ENCODE measurements at regions not wholly inside any gene's neighbourhood (a gene's known extent, or its start where the extent isn't known, plus 50 kb on each side); places are given as distances from the start of the nearest gene placed in this dataset.
A peak's percentile ranks its signal among the peaks of the same experiment; 100 is the strongest.

DNA sequence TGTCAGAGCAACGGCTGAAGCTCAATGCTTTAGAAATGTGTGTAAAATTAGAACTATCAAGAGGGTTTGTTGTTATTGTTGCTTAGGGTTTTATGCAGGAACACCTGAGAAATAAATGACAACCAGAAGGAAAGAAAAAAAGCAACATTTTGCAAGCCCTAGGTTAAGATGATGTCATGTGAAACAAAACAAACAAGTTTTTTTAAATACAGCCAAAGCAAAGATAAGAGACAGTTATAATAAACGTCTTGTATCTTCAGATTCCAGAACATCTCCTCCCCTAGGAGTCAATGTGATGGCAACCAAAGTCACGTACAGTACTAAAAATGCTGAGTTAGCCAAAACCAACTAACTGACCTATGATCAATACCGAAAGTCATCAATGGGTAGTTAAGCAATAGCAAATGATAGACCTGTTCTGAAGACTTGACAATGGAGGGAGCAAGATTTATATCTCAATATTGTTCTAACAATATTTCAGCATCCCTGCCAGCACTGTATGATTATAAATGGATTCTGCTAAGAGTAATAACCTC is 55.3 kb upstream of the NOCT start:
- Histone ChIP-seq H2BK20ac (ENCODE audit: low read depth, low read length) (no peak overlapping the region), H3K4me3 (ENCODE audit: insufficient read depth, low read depth, low read length) (no peak overlapping the region), H3K27me3 (ENCODE audit: control insufficient read depth, insufficient read depth, low read length) (no peaks in the 10 kb centered on the region; the same call in 1 of the 2 replicates), H3K4me2 (ENCODE audit: low read depth, low read length) (no peak overlapping the region), H3K4me1 (ENCODE audit: control insufficient read depth, insufficient read depth, low read length) (no peaks in the 10 kb centered on the region), H3K9me1 (ENCODE audit: insufficient read depth, low read length) (no peaks in the 10 kb centered on the region), H3K27ac (ENCODE audit: insufficient read depth, low read length) (no peak overlapping the region), H3K4ac (ENCODE audit: low read depth, low read length) (no peak overlapping the region), H3K23ac (ENCODE audit: low read depth, low read length) (no peak overlapping the region), H3K79me1 (ENCODE audit: low read depth in 1 of 2, low read length in 2 of 2) (no peaks in the 10 kb centered on the region), H3K9ac (ENCODE audit: low read depth, low read length) (no peak overlapping the region), H3K36me3 (ENCODE audit: control insufficient read depth, insufficient read depth, low read length) (no peaks in the 10 kb centered on the region), H3K14ac (replicated peaks; ENCODE audit: low read depth, low read length) (no peak overlapping the region), H2BK15ac (ENCODE audit: low read depth, low read length) (no peak overlapping the region), H3K56ac (ENCODE audit: extremely low read depth, insufficient read depth, low read length) (no peak overlapping the region), H4K5ac (ENCODE audit: low read depth, low read length) (no peak overlapping the region), H2BK5ac (ENCODE audit: low read depth, low read length, poor library complexity, severe bottlenecking) (no peak overlapping the region), H2AK9ac (replicated peaks; ENCODE audit: low read depth, low read length, poor library complexity) (no peak overlapping the region), H2AK5ac (ENCODE audit: low read depth, low read length) (no peak overlapping the region), H4K20me1 (ENCODE audit: insufficient read depth, low read length) (no peaks in the 10 kb centered on the region), H4K8ac (ENCODE audit: low read depth in 2 of 2, low read length in 2 of 2) (no peak overlapping the region), H2AFZ (replicated peaks; ENCODE audit: low read length, poor library complexity) (no peak overlapping the region), H4K91ac (ENCODE audit: insufficient read depth, low read depth, low read length) (no peak overlapping the region), H3K18ac (ENCODE audit: low read depth, low read length) (no peak overlapping the region), H2BK120ac (ENCODE audit: low read depth, low read length) (no peak overlapping the region), H3K9me3 (ENCODE audit: control insufficient read depth, insufficient read depth, low read length) (no peaks in the 10 kb centered on the region)
- POLR2A ChIA-PET (ENCODE audit: unreplicated experiment): no interaction called here
- in situ Hi-C loops (cut with MboI; ENCODE audit: low sequenced_read_pairs) (no loop called here), intact Hi-C loops (cut with micrococcal nuclease) (no loop called here), dilution Hi-C loops (cut with HindIII; ENCODE audit: low sequenced_read_pairs, unreplicated experiment) (no loop called here)
- DNase-seq (no peak), ATAC-seq (ENCODE audit: low read depth) (peak; percentile 17; the same call in 1 of the 2 replicates)
- no CpG with 5 or more reads among the region's 4 CpGs for WGBS, 2 experiments (ENCODE audit: extremely low coverage in 2 of 2, insufficient read length in 1 of 2)
- BruUV-seq (replicated peaks): no TSS peak
- CTCF ChIA-PET: interaction anchor here (0.6 to 0.7 kb wide), 2 partner anchors 165 to 325 kb away, joined by 3 read pairs; no protein-coding TSS in a partner anchor
- TF ChIP-seq MAFK (IDR thresholded peaks at IDR 0.05; ENCODE audit: low read depth, low read length): peak; percentile 96
- TF ChIP-seq POLR2A (IDR thresholded peaks at IDR 0.05; ENCODE audit: low read depth, low read length): no peak
- TF ChIP-seq USF2 (IDR thresholded peaks at IDR 0.05; ENCODE audit: low read depth, low read length): no peak
- no peak for TF ChIP-seq MAZ (IDR thresholded peaks at IDR 0.05; ENCODE audit: borderline replicate concordance, low read depth, low read length)
